HG03575 (cell line): ENCODE measurements at regions not wholly inside any gene's neighbourhood (a gene's known extent, or its start where the extent isn't known, plus 50 kb on each side); places are given as distances from the start of the nearest gene placed in this dataset.
"Not testable (repeated sequence)": the region's sequence is repeated elsewhere in the genome, so short reads cannot be mapped to it uniquely, and the experiment has no call there.

Source experiments
- ATAC-seq: cut with Tn5 transposase; IDR thresholded peaks from one replicate; pipeline ENCODE4 v1.9.1; 2021; ENCODE audit not compliant: unreplicated experiment, insufficient number of reproducible peaks, low FRiP score; ENCODE audit errors: extremely low read depth

DNA sequence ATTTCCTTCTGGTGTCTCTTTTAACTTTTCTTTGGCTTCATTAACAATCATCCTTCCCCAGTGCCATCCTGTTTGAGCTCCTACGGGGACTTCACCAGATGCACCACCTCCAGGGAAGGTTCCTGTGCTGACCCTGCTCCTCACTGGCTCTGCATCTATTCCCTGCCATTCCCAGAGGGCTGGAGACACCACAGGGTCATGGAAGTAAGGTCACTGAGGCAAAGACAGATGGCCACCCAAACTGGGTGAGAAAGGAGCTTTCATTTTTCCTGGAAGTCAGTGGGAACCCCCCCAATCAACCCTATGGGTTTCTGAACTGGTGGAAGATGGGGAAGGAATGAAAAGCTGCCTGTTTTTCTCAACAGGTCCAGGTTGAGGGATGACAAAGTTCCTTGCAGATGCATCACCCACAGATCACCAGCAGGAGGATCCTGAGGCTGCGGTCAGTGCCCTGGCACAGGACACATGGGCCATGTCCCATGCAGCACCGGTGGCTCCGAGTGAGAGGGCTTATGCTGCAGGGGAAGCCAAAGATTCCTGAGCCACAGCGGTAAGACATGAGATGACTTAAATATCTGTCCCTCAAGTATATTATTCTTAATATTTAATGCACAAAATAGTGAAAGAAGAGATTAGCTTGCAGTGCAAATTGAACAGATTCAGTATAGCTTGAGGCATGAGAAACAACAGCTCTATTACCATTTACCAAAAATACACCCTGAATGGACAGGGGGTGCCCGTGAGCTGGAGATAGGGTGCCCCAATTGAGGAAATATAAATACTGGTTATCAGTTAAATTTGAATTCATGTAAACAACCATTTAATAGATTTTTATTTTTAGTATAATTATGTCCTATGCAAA is 73.0 kb upstream of the VPREB1 start:
- no peak for ATAC-seq

DNA sequence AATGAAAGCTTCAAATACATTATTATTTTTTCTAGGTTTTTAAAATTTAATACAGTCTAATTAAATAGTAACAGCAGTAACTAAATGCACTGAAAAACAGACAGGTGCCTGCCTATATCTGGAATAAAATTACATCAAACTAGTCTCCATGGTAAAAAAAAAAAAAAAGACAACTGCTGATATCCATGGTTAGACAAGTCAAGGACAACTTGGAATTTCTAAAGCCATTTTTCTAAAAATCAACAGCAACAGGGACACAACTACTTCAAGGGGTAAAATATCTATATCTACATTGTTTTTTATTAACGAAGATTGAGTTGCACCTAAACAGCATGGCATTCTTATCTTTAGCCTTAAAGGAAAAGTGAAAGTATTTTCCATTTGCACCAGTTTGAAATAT is 74.7 kb upstream of the VPREB1 start:
- no peak for ATAC-seq

DNA sequence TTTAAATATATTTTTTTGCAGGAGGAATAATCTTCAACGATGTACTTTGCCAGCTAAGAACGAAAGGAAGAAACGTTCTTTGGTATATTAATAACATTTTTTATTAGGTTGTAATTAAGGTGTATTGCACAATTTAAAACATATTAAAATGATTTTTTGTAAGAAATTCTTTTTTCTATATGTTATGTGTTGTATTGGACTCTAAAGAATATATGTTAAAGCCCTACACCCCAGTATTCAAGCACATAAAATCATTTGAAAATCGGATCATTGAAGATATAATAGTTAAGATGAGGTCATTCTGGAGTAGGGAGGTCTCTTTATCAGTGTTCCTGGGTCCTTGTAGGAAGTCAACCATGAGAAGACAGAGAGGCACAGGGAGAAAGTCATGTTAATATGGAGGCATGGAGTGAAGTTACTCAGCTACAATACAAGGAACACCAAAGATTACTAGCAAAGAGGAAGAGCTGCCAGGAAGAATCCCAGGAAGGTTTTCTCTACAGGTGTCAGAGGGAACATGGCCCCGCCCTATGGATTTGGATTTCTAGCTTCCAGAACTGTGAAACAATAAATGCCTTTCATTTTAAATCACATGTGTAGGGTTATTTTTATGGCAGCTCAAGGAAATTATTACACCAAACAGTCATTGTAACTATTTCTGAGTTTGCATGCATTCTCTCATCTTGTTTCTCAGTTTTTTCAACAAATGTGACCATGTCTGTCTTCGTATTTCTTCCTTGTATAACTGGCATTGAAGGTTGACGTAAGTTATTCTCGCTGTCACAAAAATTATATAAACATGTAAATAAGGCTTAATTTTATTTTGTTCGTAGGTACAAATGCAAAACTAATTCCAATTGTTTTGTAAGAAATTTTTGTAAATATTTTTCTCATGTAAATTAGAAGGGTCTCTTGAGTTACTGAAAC is 75.4 kb upstream of the VPREB1 start:
- no peak for ATAC-seq

DNA sequence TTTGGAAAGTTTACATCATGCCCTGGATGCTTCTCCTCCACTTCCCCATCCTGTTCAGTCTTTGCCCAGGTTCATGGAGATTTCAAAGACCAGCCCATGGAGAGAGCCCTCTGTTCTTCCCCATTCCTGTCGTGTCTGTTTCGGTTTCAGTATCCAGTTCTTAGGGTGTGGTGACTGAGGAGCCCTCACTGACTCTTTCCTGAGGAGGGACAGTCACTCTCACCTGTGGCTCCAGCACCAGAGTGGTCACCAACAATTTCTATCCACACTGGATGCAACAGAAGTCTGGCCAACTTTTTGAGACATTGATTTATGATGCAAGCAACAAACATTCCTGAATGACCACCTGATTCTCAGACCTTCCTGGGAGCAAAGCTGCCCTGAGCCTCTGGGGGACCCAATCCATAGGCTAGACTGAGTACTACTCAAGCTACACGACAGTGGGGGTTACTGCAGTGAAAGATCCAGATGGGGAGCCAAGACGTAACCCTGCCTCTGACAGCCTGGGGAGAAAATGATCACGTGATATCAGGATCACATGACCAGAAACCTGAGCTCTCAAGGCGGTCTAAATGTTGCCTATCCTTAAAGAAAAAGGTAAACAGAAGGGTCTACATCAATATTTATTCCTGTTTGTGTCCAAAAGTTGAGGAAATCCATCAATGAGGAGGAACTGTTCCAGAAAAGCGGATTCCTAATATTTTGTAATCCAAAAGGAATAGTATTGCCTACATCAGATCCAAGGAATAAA is 76.2 kb upstream of the VPREB1 start:
- no peak for ATAC-seq

DNA sequence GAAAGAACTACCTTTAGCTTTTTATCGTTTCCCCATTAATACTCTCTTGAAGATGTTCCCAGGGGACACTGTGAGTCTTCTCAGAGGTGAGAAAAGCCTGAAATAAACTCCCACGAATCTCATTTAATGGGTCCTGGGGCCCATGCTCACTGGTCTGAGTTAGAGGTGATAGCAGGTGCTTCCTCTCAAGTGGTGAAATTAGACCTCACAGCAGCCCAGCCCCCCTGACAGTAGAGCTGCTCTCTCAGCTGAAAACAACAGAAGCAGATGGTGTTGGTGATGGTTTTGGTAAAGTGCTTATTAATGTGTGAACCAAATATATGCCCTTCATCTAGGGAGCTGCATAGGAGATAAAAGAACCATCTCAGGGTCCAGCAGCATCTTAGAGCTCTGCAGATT is 76.8 kb upstream of the VPREB1 start:
- ATAC-seq: no peak

DNA sequence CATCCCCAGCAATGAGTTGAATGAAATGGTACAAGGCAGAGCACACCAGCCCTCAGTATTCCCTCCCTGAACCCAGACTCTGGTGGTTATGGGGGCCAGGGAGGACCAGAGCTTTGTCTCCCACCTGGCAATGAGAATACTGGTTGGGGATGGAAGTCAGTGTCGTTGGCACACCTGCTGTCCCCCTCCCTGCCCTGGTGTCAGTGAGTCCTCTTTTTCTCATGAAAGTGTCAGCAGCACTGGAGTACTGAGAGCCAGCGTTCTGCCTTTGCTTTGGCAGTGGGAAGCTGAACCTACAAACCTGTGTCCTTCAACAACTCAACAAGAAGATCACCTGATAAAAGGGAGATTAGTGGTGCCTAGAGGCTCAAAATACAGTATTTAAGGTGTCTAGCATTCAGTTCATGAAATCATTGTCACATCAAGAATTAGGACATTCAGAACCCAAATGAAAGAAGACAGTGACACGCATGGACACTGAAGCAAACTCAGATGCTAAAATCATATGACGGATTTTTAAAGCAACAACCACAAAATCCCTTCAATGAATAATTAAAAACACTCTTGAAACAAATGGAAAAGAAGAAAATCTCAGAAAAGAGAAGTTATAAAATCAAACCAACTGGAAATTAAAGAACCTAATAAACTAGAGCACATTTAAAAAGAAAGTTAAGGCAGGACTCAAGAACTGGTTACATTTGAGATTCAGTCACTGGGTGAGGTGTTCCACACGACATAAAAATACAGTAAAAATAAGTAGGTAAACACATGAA is 77.5 kb upstream of the VPREB1 start:
- ATAC-seq: no peak

DNA sequence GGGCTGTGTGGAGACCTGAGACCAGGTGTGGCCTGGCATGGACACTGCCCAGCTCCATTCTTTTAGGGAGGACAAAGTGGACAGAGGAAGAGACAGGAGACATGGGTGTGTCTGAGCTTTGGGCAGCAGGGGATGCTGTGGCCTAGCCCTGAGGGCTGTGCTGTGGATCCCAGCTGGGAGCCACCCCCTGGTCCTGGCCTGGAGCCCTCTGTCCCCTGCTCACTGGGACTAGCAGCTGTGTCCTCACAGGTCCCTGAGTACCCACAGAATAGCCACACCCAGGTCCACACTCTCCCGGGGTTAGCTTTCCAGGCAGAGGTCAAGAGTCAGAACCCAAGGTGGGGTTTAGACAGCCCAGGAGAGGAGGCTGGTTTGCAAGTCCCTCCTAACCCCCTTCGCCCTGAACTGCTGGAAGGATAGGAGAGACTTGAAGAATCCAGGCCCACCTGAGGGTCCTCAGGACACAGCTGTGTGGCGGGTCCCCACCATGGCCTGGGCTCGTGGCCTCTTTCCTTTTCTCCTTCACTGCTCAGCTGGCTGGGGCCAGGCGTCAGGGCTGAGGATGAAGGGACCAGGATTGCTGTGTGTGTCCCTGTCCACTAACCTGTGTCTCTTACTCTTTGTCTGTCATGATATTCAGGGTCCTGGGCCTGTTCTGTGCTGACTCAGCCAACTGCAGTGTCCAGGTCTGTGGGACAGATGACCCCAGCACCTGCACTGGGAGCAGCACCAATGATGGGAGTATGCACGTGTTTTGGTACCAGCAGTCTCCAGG is 78.5 kb upstream of the VPREB1 start:
- ATAC-seq: no peak

DNA sequence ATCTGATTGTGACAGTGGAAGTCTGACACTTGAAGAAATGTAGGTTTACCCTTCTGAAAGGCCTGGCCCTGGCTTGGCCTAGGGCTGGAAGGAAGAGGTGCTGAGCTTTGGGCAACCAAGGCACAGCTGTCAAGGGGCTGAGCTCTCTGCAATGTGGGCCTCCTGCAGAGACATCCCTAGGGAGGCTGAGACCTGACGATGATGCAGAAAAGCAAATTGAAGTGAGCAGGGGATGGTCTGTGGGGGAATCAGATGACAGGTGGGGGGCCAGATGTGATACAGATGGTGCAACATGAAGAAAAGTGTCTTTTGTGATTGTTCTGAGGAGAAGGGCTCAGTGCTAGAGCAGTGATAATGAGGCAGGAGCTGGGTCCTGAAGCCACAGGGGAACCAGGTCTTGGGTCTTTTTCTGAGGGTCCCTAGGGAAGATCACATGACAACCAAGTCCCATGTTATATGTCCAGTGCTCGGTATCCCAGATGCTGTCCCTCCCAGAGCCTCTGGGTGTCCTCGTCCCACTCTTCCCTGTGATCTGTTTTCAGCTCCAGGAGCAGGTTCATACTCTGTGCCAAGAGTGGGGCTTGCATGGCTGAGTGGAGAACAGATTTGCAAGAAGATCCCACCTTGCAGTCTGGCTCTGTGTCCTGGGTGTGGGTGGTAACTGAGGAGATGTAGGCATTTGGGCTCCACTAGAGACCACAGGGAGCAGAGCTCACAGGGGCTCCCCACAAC is 79.9 kb upstream of the VPREB1 start:
- ATAC-seq: no peak

DNA sequence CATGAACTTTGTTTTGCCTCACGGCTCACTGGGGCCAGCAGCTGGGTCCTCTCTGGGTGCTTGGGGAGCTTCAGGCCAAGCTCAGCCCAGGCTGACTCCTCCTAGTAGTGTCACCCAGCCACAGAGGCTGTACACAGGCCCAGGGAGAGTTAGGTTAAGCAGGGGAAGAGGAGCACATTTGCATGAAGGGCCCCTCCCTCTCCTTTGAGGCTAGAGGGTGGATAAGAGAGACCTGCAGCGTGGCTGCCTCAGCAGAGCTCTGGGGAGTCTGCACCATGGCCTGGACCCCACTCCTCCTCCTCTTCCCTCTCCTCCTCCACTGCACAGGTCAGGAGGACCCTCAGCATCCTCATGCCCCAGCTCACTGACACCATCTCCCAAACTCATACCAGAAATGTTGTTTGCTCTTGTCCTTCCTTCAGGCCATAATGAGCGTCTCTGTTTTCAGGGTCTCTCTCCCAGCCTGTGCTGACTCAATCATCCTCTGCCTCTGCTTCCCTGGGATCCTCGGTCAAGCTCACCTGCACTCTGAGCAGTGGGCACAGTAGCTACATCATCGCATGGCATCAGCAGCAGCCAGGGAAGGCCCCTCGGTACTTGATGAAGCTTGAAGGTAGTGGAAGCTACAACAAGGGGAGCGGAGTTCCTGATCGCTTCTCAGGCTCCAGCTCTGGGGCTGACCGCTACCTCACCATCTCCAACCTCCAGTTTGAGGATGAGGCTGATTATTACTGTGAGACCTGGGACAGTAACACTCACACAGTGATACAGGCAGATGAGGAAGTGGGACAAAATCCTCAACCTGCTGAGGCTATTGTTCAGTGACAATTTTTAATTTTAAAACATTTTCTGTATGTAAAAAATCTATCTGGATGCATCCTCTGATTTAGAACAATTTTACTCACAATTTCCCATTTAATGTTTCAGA is 82.4 kb upstream of the VPREB1 start:
- no peak for ATAC-seq

DNA sequence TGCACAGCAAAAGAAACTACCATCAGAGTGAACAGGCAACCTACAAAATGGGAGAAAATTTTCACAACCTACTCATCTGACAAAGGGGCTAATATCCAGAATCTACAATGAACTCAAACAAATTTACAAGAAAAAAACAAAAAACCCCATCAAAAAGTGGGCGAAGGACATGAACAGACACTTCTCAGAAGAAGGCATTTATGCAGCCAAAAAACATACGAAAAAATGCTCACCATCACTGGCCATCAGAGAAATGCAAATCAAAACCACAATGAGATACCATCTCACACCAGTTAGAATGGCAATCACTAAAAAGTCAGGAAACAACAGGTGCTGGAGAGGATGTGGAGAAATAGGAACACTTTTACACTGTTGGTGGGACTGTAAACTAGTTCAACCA is 83.8 kb upstream of the VPREB1 start:
- not testable (repeated sequence) for ATAC-seq

DNA sequence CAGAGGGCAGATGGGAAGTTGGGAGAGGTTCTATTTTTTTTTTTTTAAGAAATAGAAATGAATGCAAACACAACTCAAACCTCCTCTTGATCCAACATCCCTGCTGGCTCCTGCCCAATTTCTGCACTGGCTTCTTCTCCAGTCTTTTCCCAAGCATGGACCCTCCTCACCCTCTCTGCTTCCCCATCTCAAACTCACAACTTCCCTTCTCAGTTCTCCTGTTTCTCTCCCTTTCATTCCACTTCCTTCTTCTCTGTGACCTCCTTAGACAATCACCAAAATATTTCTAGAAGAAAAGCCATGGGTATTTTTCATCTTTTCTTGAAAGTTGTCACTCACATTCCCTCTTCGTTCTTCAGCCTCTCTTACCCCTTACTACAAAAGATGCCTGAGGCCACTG is 85.2 kb upstream of the VPREB1 start:
- ATAC-seq: no peak

DNA sequence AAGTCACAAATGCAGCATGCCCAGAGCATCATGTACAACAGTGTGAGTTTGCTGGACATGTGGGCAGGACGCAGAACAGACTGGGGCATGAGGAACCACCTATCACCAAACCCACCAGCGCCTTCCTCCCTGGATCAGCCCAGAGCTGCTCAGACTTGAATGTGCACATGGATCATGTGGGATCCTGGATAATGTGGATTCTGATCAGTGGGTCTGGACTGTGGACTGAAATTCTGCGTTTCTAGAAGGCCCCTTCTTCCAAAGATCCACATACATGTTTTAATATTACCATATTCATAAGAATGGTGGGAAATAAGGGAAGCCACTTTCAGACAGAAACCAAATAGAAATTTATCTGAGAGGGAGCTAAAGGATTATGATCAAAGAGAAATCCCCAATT is 85.6 kb upstream of the VPREB1 start:
- ATAC-seq: no peak

DNA sequence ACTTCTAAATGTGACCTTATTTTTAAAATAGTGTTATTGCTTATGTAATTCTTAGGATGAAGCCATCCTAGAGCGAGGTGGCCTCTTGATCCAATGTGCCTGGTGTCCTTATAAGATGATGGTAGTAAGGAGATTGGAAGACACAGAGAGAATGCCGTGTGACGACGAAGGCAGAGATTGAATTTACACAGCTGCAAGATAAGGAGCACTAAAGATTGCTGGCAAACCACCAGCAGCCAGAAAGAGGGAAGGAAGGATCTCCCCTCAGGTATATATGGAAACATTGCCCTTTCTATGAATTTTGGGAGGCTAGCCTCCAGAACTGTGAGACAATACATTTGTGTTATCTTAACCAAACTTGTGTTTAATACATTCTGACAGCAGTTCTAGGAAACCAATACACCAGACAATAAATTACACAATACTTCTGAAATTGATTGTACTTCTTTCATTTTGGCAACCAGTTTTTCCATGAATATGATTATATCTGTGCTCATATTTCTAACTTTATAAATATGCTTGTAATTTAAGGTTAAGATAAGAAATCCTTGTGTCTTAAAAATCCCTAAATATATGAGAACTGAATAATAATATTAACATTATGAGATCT is 86.3 kb upstream of the VPREB1 start:
- no peak for ATAC-seq

DNA sequence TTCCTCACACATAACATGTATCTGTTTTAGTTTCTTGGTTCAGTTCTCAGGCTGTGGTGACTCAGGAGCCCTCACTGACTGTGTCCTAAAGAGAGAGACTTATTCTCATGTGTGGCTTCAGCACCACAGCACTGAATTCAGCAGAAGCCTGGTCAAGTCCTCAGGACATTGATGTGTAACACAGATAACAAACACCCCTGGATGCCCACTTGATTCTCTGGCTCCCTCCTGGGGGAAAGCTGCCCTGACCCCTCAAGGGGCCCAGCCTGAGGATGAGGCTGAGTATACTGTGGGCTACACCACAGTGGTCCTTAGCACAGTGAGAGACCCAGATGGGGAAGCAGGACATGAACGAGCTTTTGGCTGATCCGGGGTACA is 87.2 kb upstream of the VPREB1 start:
- ATAC-seq: no peak

DNA sequence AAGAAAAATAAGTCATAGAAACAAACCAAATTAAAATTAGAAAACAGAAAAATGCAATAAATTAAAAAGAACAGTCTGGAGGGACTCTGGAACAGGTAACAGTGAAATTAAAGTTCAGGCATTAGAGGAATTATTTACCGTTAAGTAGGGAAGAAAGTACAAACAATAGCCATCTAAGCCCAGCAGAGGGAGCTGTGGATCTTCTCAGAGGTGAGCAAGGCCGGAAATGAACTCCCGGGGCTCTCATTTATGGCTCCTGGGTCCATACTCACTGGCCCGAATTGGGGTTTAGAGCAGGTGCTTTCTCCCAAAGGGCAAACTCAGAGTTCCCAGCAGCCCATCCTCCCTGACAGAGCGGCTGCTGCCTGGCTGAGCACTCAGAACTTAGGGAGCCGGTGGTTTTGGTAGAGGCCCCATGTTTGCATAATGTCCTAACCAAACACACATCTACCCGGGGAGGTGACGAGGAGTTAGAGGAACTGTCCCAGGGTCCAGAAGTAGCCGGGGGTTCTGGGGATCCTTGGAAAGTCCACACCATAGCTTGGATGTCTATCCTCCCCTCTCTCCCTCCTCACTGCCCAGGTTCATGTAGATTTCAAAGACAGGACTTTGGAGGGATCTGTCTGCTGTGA is 87.8 kb upstream of the VPREB1 start:
- no peak for ATAC-seq

DNA sequence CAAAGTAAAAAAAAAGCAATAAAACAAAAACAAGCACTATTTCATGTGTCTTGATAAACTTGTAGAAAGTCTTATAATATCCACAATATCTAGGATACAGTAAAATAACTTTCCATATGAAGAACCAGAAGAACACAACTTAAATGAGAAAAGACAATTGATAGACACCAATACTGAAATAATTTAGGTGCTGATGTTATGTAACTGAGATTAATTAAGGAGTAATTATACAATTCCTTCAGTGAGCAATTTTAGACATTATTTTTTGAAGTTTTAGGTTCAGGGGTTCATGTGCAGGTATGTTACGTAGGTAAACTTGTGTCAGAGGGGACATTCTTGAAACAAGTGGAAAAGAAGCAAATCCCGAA is 88.3 kb upstream of the VPREB1 start:
- ATAC-seq: no peak
